Activated naive CD4-positive, alpha-beta T cell treated with anti-CD3 and anti-CD28 coated beads, Interleukin-2, amount 50 U/mL, for 72 hours (primary cell): ENCODE measurements at regions not wholly inside any gene's neighbourhood (a gene's known extent, or its start where the extent isn't known, plus 50 kb on each side); places are given as distances from the start of the nearest gene placed in this dataset.
"Not testable (repeated sequence)": the region's sequence is repeated elsewhere in the genome, so short reads cannot be mapped to it uniquely, and the experiment has no call there.

Experiments used
- ATAC-seq, 2 donors: fragments of 150-1000 bp; cut with Tn5 transposase; 2 replicates each; pipeline ENCODE4 v1.10.0; 2021; ENCODE audit warnings: mild to moderate bottlenecking in 2 of 2, moderate library complexity in 2 of 2
- DNase-seq, 2 donors: peaks; one replicate each; pipeline ENCODE4 v3.0.0; 2021 to 2022; ENCODE audit warnings: low spot score in 2 of 2
- H3K27ac Mint-ChIP-seq, 2 donors: one replicate each; pipeline ENCODE4 v1.8.0; 2022; ENCODE audit warnings: mild to moderate bottlenecking in 2 of 2, mixed read lengths in 2 of 2
- H3K36me3 Mint-ChIP-seq, 2 donors: one replicate each; pipeline ENCODE4 v1.8.0; 2022; ENCODE audit warnings: mixed read lengths in 2 of 2
- H3K9me3 Mint-ChIP-seq, 2 donors: one replicate each; pipeline ENCODE4 v1.8.0; 2022; ENCODE audit warnings: mixed read lengths in 2 of 2

DNA sequence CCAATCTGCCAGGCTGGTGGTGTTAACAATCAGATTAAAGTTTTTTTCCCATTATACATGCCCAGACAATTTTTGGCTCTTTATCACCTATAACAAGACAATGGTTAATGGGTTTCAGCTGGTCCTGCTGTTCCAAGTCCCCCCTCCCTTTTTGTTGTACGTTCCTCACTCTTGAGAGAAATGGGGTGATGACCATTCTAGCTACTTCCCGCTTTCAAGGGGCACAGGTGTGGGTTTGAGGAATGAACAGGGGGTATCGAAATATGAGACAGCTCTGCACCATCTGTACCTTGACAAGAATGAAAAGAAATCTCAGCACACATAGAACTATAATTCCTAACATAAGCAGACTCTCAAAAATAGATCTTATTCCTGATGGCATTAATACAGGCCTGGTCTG is 326.8 kb downstream of the PTPRU start:
- ATAC-seq (no peak), DNase-seq (no peak)
- Mint-ChIP-seq H3K9me3 (peaks cover 22 to 30% of the 10 kb centered on the region in 2 donors), H3K27ac (no peak overlapping the region), H3K36me3 (peaks cover 14 to 33% of the 10 kb centered on the region in 2 donors)

DNA sequence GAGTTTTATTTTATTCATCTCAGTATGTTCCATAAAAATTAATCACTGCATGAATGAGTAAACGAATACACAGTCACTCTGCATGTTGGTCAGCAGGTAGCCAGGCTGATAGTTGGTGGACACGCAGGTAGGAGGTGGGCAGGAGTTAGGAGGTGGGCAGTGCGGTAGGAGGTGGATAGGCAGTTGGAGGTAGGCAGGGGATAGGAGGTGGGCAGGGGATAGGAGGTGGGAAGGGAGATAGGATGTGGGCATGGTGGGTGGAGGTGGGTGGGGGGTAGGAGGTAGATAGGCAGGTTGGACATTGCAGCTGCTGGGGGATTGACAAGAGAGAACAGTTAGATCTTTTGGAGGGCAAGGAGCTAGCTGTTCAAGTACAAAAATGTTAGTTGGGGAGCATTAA is 322.7 kb downstream of the PTPRU start:
- DNase-seq (no peak), ATAC-seq (no peak)
- Mint-ChIP-seq H3K9me3 (peaks cover 15 to 16% of the 10 kb centered on the region in 2 donors), H3K27ac (no peak overlapping the region), H3K36me3 (peaks cover 14 to 16% of the 10 kb centered on the region in 2 donors)

DNA sequence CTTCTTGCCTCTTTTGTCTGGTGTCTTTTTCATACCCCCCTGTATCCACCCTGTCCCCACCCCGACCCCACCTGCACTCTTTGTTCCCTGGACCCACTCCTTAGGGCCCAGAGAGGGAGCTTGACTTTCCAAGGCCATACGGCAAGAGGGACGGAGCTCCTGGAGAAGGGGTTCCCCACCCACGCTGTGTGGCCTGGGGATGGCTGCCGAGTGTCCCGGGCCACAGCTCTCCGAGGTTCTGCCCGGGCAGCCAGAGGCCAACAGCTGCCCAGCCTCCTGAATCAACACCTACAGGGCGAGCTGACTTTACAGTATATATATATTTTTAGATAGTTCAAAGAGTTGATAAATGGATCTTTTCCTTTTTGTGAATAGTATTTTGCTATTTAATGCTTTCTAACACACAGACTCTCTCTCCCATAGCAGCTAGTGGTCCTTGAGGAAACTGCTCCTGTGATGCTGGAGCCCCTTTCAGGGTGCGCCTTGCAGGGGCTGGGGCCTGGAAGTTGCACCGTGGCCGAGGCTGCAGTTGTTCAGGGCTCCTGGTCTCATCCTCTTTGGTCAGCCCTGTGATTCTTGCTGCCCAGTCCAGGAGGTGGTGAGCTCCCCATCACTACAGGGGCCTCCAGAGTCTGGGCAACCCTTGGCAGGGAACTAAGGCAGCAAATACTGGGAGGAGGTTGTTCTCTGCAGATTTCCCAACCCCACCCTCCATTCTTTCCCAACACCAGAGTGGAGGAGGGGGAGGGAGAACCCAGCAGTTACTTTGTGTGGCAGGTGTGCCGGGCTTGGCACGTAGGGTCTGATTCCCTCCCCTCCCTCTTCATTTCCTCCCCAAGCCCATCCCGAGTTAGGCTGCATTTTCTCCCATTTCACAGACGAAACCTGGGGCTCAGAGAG is 321.6 kb downstream of the PTPRU start:
- DNase-seq (no peak), ATAC-seq (no peak)
- H3K36me3 Mint-ChIP-seq = peaks cover 7 to 8% of the 10 kb centered on the region in 2 donors
- H3K9me3 Mint-ChIP-seq = peaks cover 7 to 8% of the 10 kb centered on the region in 2 donors
- H3K27ac Mint-ChIP-seq = no peak overlapping the region

DNA sequence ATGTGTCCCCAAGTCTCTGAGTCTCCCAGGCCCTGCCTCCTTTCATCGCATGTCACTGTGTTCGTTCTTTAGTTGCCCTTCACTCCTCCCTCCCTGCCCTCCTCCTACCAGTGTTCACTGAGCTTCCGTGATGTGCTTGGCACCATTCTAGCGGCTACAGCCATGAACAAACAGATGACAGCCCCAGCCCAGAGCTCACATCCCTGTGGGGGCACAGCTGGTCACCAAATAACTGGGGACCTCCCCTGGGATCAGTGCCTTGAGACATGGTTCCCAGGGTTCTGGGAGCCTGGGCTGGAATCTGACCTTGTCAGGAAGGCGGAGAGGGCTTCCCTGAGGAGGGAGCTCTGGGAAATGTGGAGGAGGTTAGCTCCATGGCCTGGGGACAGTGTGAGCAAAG is 320.7 kb downstream of the PTPRU start:
- H3K27ac Mint-ChIP-seq = no peak overlapping the region
- DNase-seq = no peak
- H3K9me3 Mint-ChIP-seq = no peaks in the 10 kb centered on the region
- no peaks in the 10 kb centered on the region for H3K36me3 Mint-ChIP-seq
- no peak for ATAC-seq

DNA sequence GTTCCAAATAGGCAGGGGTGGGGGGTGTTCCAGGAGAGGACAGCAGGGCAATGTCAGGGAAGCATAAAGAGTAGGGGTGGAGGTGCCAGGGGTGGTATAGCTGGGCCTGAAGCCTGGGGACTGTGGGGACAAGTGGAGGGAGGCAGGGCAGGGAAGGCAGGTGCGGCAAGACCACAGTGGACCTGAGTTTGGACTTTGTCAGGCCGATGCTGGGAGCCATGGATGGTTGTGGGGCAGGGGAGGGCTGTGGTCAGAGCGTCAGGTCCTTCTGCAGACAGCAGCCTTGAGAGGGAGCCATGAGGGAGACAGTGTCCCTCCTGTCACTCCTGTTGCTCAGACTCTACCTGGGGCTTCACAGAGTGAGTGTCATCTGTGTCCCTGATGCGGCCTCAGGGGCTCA is 320.3 kb downstream of the PTPRU start:
- ATAC-seq (no peak), DNase-seq (no peak)
- Mint-ChIP-seq H3K36me3 (no peaks in the 10 kb centered on the region), H3K27ac (no peak overlapping the region), H3K9me3 (no peaks in the 10 kb centered on the region)

DNA sequence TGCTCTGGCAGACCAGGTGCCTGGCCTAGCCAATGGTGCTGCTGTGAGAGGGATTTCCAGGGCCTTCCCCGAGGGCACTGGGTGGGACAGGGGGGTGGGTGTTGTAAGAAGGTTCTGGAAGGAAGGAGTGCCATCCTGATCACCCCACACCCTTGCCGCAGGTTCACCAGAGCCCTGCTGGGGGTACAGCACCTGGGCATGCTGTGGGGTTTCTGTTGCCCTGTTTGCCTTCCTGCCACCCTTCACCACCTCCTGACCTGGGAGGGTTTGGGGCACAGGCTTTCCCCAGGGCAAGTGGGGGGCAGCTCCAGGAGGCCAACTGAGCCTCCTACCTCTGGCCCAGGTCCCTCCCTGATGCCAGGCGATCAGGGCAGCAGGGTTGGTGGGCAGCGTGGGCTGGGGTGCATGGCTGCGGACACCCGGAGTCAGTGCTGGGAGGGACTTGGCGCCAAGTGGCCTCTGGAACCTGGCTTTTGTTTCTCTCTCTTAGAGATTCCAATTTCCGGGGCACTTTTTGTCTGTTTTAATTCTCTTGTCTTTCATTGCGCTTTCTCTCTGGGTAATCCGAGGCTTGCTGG is 318.8 kb downstream of the PTPRU start:
- H3K27ac Mint-ChIP-seq = no peak overlapping the region
- no peaks in the 10 kb centered on the region for H3K36me3 Mint-ChIP-seq
- no peaks in the 10 kb centered on the region for H3K9me3 Mint-ChIP-seq
- DNase-seq = no peak
- ATAC-seq = no peak

DNA sequence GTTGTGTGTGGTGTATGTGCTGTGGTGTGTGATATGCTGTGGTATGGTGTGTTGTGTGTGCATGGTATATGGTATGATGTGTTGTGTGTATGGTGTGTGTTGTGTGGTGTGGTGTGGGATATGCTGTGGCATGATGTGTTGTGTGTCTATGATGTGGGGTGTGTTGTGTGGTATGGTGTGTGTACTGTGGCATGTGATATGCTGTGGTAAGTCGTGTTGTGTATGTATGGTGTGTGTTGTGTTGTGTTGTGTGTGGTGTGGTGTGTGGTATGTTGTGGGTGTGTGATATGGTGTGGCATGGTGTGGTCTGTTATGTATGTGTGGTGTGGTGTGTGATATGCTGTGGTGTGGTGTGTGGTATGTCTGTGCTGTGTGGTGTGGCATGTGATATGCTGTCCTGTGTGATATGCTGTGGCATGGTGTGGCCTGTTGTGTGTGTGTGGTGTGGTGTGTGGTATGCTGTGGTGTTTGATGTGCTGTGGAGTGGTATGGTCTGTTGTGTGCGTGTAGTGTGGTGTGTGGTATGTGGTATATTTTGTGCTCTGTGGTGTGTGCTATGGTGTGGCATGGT is 318.0 kb downstream of the PTPRU start:
- Mint-ChIP-seq H3K36me3 (no peaks in the 10 kb centered on the region), H3K27ac (no peak overlapping the region), H3K9me3 (no peaks in the 10 kb centered on the region)
- peak in 1 of 2 donors; percentile 36 for ATAC-seq
- DNase-seq = no peak

DNA sequence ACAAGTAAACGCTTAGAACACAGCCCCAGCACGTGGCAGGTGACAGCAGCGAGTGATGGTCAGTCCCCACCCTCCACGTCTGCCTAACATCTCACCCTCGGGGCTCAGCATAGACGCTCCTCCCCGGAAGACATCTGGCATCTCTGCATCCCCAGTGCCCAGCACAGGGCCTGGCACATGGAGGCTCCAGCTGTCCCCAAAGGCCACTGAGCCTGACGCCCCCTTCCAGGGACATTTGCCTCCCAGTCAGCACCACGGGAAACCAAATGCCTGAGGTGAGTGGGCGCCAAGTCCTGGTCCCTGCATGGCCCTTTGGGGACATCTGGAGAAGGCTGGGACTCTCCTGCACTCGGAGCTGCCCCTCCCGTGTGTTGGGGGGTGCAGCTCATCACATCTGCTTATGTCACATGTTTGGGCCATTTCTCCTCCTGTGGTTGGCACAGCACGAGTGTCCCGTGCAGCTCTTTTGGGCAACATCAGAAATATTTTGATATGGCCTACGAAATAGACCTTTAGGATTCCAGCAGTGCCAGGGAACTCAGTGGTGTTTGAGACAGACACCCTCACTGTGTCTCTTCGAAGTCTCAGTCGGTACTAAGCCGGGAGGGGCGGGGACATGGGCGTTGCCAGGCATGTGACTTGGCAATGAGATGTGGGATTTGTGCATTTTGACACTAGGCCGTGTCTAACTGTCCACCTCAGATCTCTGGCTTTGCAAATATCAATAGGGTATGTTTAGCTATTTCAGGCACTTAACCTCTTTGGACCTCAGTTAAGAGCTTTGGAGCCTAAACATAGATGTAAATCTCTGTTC is 315.0 kb downstream of the PTPRU start:
- no peak for DNase-seq
- no peak for ATAC-seq
- no peaks in the 10 kb centered on the region for H3K9me3 Mint-ChIP-seq
- H3K36me3 Mint-ChIP-seq = no peaks in the 10 kb centered on the region
- no peak overlapping the region for H3K27ac Mint-ChIP-seq

DNA sequence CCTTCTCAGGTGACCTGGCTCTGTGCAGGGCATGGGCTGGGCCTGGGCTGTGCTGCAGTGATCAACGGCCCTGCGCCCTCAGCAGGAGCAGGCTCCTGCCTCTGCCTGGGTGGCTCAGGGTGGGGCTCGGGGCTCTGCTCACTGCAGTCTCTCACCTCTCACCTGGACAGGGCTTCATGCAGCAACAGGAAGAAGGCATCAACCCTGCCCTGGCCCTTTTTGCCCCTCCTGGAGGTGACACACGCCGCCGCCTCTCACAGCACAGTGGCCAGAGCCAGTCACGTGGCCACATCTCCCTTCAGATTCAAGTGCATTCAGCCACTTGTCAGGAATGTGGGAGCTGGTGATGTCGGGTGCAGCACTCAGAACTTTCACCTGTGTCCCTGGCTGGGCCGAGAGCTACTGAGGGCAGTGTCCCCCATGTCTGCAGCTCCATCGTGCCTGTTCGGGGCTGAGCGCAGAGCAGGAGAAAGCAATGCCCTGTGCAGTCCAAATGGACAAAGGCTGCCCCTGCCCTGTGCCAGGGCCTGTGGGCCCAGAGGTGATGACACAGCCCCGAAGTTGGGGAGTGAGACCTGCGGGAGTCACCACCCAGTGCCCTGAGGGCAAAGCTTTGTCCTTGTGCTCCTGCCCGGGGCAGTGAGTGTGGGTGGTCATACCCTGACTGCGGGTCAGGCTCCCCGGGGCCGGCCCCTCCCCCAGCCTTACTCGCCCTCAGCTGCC is 314.0 kb downstream of the PTPRU start:
- DNase-seq (no peak), ATAC-seq (no peak)
- no peaks in the 10 kb centered on the region for H3K9me3 Mint-ChIP-seq
- no peak overlapping the region for H3K27ac Mint-ChIP-seq
- no peaks in the 10 kb centered on the region for H3K36me3 Mint-ChIP-seq

DNA sequence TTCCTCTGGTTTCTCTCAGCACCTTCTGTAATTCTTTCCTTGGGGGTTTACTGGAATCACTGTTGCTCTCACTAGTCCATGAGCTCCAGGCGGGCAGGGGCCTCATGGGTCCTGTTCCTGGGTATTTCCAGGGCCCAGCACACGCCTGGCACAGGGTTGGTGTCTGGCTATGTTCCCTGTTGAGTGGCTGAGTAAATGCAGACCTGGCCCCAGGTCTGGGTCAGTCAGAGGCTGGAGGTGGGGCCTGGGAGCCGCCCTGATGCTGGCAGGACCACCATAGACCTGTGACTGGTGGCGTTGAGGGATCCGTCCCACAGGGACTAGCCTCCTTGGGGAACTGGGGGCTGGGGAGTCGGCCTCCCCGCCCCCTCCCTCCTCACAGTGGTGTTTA is 313.4 kb downstream of the PTPRU start:
- not testable (repeated sequence) for H3K9me3 Mint-ChIP-seq, H3K36me3 Mint-ChIP-seq, H3K27ac Mint-ChIP-seq, ATAC-seq, DNase-seq

DNA sequence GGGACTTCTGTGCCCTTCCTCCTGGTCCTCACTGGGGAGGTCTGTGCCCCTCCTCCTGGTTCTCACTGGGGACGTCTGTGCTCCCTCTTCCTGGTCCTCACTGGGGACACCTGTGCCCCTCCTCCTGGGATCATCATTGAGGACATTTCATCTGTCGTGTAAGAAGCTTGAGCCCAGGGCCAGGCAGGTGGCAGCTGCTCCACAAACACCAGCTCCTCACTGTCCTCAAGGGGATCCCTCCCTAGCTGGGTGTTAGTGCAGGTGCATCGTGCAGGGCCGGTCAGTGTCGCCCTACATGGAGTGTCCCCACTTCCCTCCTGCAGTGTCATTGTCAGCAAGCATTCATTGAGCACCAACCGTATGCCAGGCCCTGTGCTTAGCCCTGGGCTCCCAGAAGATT is 312.7 kb downstream of the PTPRU start:
- no peak for DNase-seq
- Mint-ChIP-seq H3K36me3 (no peaks in the 10 kb centered on the region), H3K9me3 (no peaks in the 10 kb centered on the region), H3K27ac (peak overlapping the region in 1 of 2 donors; percentile 40)
- ATAC-seq = no peak

DNA sequence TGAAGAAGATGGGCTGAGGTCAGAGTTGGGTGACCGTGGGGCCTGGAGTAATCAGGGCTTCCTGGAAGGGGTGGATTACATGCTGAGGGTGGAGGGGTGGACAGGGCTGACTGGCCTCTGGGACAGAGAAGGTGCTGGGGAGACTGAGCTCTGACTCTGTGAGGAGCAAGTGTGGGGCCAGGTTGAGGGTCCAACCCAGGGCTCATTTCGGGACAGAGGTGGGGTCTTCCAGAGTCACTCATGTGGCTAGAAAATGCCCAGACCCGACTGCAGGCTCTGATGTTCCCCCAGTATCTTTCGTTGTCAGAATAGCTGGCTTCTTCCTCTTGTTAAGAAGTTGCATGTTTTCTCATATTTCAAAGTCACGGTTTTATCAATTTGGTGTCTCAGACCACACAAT is 311.8 kb downstream of the PTPRU start:
- Mint-ChIP-seq H3K27ac (no peak overlapping the region), H3K9me3 (no peaks in the 10 kb centered on the region), H3K36me3 (no peaks in the 10 kb centered on the region)
- ATAC-seq (no peak), DNase-seq (no peak)

DNA sequence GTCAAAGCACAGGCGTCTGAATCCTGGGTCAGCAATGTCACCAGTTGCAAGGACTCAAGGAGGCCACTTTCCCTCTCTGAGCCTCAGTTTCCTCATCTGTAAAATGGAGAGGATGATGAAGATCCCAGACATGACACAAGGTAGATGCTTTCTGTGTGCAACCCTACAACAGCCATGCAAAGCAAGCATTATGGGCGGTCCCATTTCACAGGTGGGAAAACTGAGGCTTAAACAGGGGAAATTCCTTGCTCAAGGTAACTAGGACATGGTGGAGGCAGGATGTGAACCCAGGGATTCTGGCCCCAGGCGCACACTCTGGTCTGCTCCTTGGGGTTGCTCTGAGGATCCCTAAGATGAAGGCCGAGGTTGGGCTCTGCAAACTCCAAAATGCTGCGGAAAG is 311.0 kb downstream of the PTPRU start:
- ATAC-seq (no peak), DNase-seq (no peak)
- Mint-ChIP-seq H3K27ac (no peak overlapping the region), H3K9me3 (no peaks in the 10 kb centered on the region), H3K36me3 (no peaks in the 10 kb centered on the region)

DNA sequence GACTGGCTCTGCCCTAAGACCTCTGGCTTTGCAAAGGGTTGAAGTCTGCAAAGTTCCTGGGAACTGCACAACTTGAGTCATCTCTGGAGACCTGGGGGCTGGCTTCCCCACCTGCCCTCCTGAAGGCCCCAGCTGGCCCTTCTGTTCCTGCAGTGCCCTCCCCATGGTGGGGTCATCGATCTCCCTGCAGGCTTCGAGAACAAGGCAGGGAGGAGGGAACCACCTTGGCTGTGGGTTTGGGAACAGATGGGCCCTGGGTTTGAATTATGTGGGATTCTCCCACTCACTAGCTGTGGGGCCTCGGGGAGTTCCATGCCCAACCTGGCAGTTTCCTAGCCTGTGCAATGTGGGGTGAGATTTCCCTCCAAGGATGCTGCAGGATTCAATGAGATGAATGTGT is 310.2 kb downstream of the PTPRU start:
- no peak overlapping the region for H3K27ac Mint-ChIP-seq
- ATAC-seq (no peak), DNase-seq (no peak)
- H3K36me3 Mint-ChIP-seq = no peaks in the 10 kb centered on the region
- H3K9me3 Mint-ChIP-seq = no peaks in the 10 kb centered on the region

DNA sequence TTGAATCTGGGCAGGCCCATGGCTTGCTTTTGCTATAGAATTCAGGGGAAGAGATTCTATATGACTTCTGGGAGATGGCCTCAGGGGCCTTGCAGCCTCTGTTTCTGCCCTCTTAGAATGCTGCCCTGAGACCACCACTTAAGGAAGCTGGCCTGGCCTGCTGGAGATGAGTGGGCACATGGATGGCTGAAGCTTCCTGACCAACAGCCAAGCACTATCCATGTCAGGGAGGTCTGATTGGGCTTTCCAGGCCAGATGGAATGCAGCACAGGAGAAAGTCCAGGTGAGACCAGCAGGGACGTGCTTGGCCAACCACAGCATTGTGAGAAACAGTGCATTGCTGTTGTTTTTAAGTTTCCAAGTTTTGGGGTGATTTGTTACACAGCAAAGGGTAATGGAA is 308.1 kb downstream of the PTPRU start:
- Mint-ChIP-seq H3K9me3 (no peaks in the 10 kb centered on the region), H3K27ac (no peak overlapping the region), H3K36me3 (no peaks in the 10 kb centered on the region)
- ATAC-seq (no peak), DNase-seq (no peak)

DNA sequence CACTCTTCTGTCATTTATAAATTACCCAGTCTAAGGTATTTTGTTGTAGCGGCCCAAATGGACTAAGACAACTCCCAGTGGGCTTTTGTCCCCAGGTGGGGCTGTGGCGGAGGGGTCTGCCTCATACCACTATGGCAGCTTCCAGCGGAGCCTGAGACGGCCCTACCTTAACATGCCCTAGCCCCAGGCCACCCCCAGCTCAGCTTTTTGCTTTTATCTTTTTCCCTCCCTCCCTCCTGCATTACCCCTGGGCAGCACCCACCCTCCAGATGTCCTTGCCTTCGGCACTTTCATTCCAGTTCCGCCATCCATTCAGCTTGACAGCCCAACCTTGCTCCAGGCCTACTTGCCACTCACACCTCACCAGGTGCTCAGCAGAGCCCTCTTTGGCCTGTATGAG is 307.3 kb downstream of the PTPRU start:
- no peak for DNase-seq
- Mint-ChIP-seq H3K9me3 (no peaks in the 10 kb centered on the region), H3K27ac (no peak overlapping the region), H3K36me3 (no peaks in the 10 kb centered on the region)
- ATAC-seq = no peak
